ENCODE measurements at regions not wholly inside any gene's neighbourhood (a gene's known extent, or its start where the extent isn't known, plus 50 kb on each side); places are given as distances from the start of the nearest gene placed in this dataset.

- Histone ChIP-seq H3K27me3 (ENCODE audit: control insufficient read depth in 1 of 2, insufficient read depth in 2 of 2, low read length in 2 of 2) (no peaks in the 10 kb centered on the region), H3K27ac (ENCODE audit: low read depth in 1 of 2, low read length in 2 of 2) (no peak overlapping the region), H3K36me3 (ENCODE audit: insufficient read depth, low read length) (no peaks in the 10 kb centered on the region), H3K4me3 (ENCODE audit: low read length) (no peak overlapping the region), H3K4me1 (ENCODE audit: insufficient read depth, low read length) (no peaks in the 10 kb centered on the region), H3K9me3 (ENCODE audit: control insufficient read depth in 1 of 2, insufficient read depth in 1 of 2, low read length in 2 of 2) (peaks cover 0 to 21% of the 10 kb centered on the region in 2 experiments)
- no peaks in the 10 kb centered on the region for H3K4me1 Mint-ChIP-seq (ENCODE audit: low read depth)
- no peak overlapping the region for H3K4me3 Mint-ChIP-seq
- ChIA-PET CTCF (no interaction called here), POLR2A (no interaction called here)
- intact Hi-C loops (cut with DNase I, micrococcal nuclease) = no loop called here
- H3K27ac Mint-ChIP-seq = no peak overlapping the region
- H3K9me3 Mint-ChIP-seq = peaks cover 2% of the 10 kb centered on the region
- ATAC-seq (ENCODE audit: poor library complexity) = no peak
- DNase-seq = no peak
- no peaks in the 10 kb centered on the region for H3K27me3 Mint-ChIP-seq
- no peak for TF ChIP-seq CTCF (IDR thresholded peaks at IDR 0.05)
- no peaks in the 10 kb centered on the region for H3K36me3 Mint-ChIP-seq (ENCODE audit: low read depth)
These were observed 450.2 kb upstream of the MBL2 start for GRCh38 chr10:53222806-53223205.

- H3K27me3 ChIP-seq (ENCODE audit: control insufficient read depth in 1 of 2, insufficient read depth in 2 of 2, low read length in 2 of 2) = no peaks in the 10 kb centered on the region
- DNase-seq (no peak), ATAC-seq (ENCODE audit: poor library complexity) (no peak)
- ChIA-PET CTCF (no interaction called here), POLR2A (no interaction called here)
- H3K4me1 Mint-ChIP-seq (ENCODE audit: low read depth) = no peaks in the 10 kb centered on the region
- no peak overlapping the region for H3K4me3 ChIP-seq (ENCODE audit: low read length)
- TF ChIP-seq CTCF (IDR thresholded peaks at IDR 0.05) = no peak
- H3K36me3 ChIP-seq (ENCODE audit: insufficient read depth, low read length) = no peaks in the 10 kb centered on the region
- H3K9me3 Mint-ChIP-seq = peaks cover 5% of the 10 kb centered on the region
- peaks cover 0 to 5% of the 10 kb centered on the region in 2 experiments for H3K9me3 ChIP-seq (ENCODE audit: control insufficient read depth in 1 of 2, insufficient read depth in 1 of 2, low read length in 2 of 2)
- no peaks in the 10 kb centered on the region for H3K27me3 Mint-ChIP-seq
- intact Hi-C loops (cut with DNase I, micrococcal nuclease) = no loop called here
- no peak overlapping the region for H3K27ac Mint-ChIP-seq
- no peaks in the 10 kb centered on the region for H3K36me3 Mint-ChIP-seq (ENCODE audit: low read depth)
- H3K27ac ChIP-seq (ENCODE audit: low read depth in 1 of 2, low read length in 2 of 2) = no peak overlapping the region
- no peak overlapping the region for H3K4me3 Mint-ChIP-seq
- H3K4me1 ChIP-seq (ENCODE audit: insufficient read depth, low read length) = no peaks in the 10 kb centered on the region
These were observed 437.5 kb upstream of the MBL2 start for GRCh38 chr10:53209944-53210611.

GRCh38 chr10:53183733-53184132 is 411.1 kb upstream of the MBL2 start:
- no peak for TF ChIP-seq CTCF (IDR thresholded peaks at IDR 0.05)
- no peak for ATAC-seq (ENCODE audit: poor library complexity)
- peaks cover 0 to 4% of the 10 kb centered on the region in 2 experiments for H3K9me3 ChIP-seq (ENCODE audit: control insufficient read depth in 1 of 2, insufficient read depth in 1 of 2, low read length in 2 of 2)
- no peaks in the 10 kb centered on the region for H3K27me3 ChIP-seq (ENCODE audit: control insufficient read depth in 1 of 2, insufficient read depth in 2 of 2, low read length in 2 of 2)
- no peak overlapping the region for H3K4me3 ChIP-seq (ENCODE audit: low read length)
- no peaks in the 10 kb centered on the region for H3K36me3 ChIP-seq (ENCODE audit: insufficient read depth, low read length)
- Mint-ChIP-seq H3K4me1 (ENCODE audit: low read depth) (no peaks in the 10 kb centered on the region), H3K27me3 (no peaks in the 10 kb centered on the region), H3K27ac (no peak overlapping the region), H3K9me3 (peaks cover 19% of the 10 kb centered on the region), H3K36me3 (ENCODE audit: low read depth) (no peaks in the 10 kb centered on the region), H3K4me3 (no peak overlapping the region)
- CTCF ChIA-PET = no interaction called here
- intact Hi-C loops (cut with DNase I, micrococcal nuclease) = no loop called here
- POLR2A ChIA-PET = no interaction called here
- H3K27ac ChIP-seq (ENCODE audit: low read depth in 1 of 2, low read length in 2 of 2) = no peak overlapping the region
- no peaks in the 10 kb centered on the region for H3K4me1 ChIP-seq (ENCODE audit: insufficient read depth, low read length)
- no peak for DNase-seq
